ENCODE measurements at regions not wholly inside any gene's neighbourhood (a gene's known extent, or its start where the extent isn't known, plus 50 kb on each side); places are given as distances from the start of the nearest gene placed in this dataset.

DNA sequence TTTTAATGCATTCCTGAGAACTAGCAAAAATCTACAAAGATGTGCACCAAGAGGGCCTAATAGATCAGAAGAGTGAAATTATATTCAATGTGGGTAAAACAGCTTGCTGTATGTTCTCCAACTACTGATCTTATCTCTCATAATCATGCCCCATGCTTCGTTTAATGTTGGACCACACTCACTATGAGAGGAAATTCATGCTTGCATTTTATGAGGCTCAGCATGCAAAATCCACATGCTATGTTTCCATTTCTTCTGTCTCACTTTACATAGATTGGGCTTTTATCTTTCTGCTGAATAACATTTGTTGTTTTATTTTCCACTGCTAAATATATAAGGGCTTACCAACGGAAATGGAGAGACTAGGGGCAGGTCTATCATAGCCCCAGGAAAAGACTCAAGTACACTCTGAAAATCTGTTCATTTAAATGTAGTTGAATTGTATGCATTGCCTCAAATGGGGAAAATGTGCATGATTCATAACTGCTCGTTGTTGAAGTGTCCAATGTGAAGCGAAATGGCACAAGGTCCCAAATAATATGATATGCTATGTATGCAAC, 474.2 kb downstream of the EFNA5 start:
- DNase-seq (ENCODE audit: low read depth) = no peak
- H3K4me3 ChIP-seq (ENCODE audit: low read depth, low read length) = no peak overlapping the region
- TF ChIP-seq, protein P1, sequence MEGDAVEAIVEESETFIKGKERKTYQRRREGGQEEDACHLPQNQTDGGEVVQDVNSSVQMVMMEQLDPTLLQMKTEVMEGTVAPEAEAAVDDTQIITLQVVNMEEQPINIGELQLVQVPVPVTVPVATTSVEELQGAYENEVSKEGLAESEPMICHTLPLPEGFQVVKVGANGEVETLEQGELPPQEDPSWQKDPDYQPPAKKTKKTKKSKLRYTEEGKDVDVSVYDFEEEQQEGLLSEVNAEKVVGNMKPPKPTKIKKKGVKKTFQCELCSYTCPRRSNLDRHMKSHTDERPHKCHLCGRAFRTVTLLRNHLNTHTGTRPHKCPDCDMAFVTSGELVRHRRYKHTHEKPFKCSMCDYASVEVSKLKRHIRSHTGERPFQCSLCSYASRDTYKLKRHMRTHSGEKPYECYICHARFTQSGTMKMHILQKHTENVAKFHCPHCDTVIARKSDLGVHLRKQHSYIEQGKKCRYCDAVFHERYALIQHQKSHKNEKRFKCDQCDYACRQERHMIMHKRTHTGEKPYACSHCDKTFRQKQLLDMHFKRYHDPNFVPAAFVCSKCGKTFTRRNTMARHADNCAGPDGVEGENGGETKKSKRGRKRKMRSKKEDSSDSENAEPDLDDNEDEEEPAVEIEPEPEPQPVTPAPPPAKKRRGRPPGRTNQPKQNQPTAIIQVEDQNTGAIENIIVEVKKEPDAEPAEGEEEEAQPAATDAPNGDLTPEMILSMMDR (conservative IDR thresholded peaks at IDR 0.05; ENCODE audit: low read depth, low read length) = no peak

DNA sequence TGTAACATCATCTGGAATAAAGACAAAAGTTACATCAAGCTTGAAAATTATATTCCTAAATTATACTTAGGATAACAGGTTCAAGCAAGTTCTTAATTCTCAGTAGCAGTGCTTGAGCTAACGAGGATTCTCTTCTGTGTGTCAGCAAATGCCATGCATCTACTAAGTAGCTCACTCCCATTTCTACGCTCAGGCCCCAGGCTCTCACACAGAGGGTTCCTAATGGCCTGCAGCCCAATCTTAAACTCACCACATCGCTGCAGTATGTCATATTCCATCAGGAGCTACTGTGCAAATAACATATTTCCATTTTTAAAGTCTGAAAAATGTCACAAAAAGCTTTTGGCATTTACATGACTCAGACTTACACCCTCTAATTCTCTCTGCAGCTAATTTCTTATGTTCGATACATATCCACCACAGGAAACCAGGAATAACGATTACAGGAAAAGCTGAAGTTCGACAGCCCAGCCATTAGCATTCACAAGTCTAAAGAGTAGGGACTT, 474.8 kb downstream of the EFNA5 start:
- no peak overlapping the region for H3K4me3 ChIP-seq (ENCODE audit: low read depth, low read length)
- TF ChIP-seq, protein P1 (conservative IDR thresholded peaks at IDR 0.05; ENCODE audit: low read depth, low read length) = no peak
- DNase-seq (ENCODE audit: low read depth) = no peak

DNA sequence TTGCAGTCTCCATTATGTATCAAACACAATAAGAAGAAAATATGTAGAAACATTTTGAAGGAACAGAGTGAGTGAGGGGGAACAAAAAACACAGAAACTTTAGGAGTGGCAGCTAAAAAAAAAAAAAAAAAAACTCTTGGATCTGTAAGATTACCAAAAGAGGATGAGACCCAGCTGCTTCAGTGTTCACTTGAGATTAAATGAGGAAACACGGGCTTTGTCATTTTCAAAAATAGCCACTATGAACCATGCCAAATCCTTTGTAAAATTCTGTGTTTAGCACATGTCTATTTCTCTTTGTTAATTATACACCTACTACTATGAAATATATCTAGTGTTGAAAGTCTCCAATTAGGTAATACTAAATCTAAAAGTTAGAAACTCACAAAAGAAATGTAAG, 485.9 kb downstream of the EFNA5 start:
- TF ChIP-seq, protein P1 (conservative IDR thresholded peaks at IDR 0.05; ENCODE audit: low read depth, low read length) = no peak
- DNase-seq (ENCODE audit: low read depth) = no peak
- H3K4me3 ChIP-seq (ENCODE audit: low read depth, low read length) = no peak overlapping the region

DNA sequence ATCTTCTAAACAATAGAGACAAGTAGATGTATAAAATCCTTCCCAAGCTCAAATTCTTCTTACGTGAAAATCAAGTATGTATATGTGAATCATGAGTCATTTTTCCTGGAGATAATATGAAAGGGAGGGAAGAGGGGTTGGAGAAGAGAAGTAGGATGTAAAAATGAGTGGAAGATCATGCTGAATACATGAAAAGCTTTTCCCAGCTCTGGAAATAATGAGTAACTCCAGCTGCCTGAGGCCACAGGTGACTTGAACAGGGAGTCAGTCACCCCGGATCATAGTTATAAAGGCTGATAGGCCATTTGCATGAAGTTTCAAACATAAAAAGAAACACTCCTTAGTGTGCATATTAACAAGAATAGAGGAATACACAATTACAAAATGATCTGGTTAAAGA, 486.7 kb downstream of the EFNA5 start:
- TF ChIP-seq, protein P1 (conservative IDR thresholded peaks at IDR 0.05; ENCODE audit: low read depth, low read length) = no peak
- DNase-seq (ENCODE audit: low read depth) = no peak
- no peak overlapping the region for H3K4me3 ChIP-seq (ENCODE audit: low read depth, low read length)

DNA sequence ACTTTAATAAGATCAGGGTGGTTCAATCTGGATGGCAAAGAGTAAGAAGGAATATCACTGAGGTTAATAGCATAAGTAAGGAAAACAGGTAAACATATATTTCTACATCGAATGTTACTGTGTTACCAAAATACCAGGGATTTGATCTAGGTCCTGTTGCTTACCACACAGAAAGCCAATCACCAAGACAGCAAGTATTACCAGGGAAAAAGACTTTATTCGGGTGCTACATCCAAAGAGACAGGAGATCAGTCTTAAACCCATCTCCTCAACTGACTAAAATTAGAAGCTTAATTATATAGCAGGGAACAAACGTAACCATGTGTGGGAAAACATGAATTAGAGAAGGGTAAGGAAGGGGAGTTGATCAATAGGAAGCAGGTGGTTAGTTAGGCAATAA, 500.1 kb downstream of the EFNA5 start:
- TF ChIP-seq, protein P1 (conservative IDR thresholded peaks at IDR 0.05; ENCODE audit: low read depth, low read length) = no peak
- no peak overlapping the region for H3K4me3 ChIP-seq (ENCODE audit: low read depth, low read length)
- no peak for DNase-seq (ENCODE audit: low read depth)

DNA sequence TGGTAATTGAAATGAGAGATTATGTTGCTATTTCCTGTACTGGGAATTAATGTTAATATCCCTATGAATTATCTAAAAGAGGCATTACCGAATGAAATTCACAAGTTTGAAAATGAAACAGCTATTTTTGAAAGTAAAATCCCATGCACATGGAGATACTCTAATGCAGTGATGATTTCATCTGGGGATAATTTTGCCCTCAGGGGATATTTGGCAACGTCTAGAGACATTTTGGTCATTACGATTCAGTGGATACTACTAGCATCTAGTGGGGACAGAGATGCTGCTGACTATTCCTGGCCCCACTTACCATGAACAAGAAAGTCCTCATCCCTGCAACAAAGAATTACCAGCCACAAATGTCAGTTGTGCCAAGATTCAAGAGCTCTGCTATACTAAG, 500.9 kb downstream of the EFNA5 start:
- no peak overlapping the region for H3K4me3 ChIP-seq (ENCODE audit: low read depth, low read length)
- DNase-seq (ENCODE audit: low read depth) = no peak
- TF ChIP-seq, protein P1 (conservative IDR thresholded peaks at IDR 0.05; ENCODE audit: low read depth, low read length) = no peak

Data from choroid plexus epithelial cell (primary cell).